Hepatocyte (in vitro differentiated cells): ENCODE measurements at regions not wholly inside any gene's neighbourhood (a gene's known extent, or its start where the extent isn't known, plus 50 kb on each side); places are given as distances from the start of the nearest gene placed in this dataset.

Experiments
- DNase-seq: peaks from one replicate; pipeline ENCODE4 v3.0.0-alpha.2; 2016; ENCODE audit warnings: low spot score
- H2AFZ ChIP-seq: fragments of 200-600 bp; sonication (generic); 2 replicates; pipeline ENCODE4 v1.6.0; 2016; ENCODE audit warnings: antibody characterized with exemption, mild to moderate bottlenecking
- H3K27ac ChIP-seq: fragments of 200-600 bp; sonication (generic); 2 replicates; pipeline ENCODE4 v1.5.1; 2016; ENCODE audit warnings: mild to moderate bottlenecking
- H3K27me3 ChIP-seq: fragments of 200-600 bp; sonication (generic); 2 replicates; pipeline ENCODE4 v1.6.1; 2016
- H3K36me3 ChIP-seq: fragments of 200-600 bp; sonication (generic); replicated peaks from 2 replicates; pipeline ENCODE4 v1.5.1; 2016; ENCODE audit warnings: low read depth; ENCODE audit not compliant: insufficient read depth
- H3K4me1 ChIP-seq: fragments of 200-600 bp; sonication (generic); 2 replicates; pipeline ENCODE4 v1.5.1; 2016; ENCODE audit warnings: mild to moderate bottlenecking, moderate library complexity; ENCODE audit not compliant: insufficient read depth
- H3K4me2 ChIP-seq: fragments of 200-600 bp; sonication (generic); 2 replicates; pipeline ENCODE4 v1.6.0; 2016
- H3K4me3 ChIP-seq: fragments of 200-600 bp; sonication (generic); 2 replicates; pipeline ENCODE4 v1.5.1; 2016; ENCODE audit warnings: mild to moderate bottlenecking
- H3K79me2 ChIP-seq: fragments of 200-600 bp; sonication (generic); 2 replicates; pipeline ENCODE4 v1.6.0; 2017; ENCODE audit warnings: mild to moderate bottlenecking
- H3K9me2 ChIP-seq: fragments of 200-600 bp; sonication (generic); replicated peaks from 2 replicates; pipeline ENCODE4 v1.6.0; 2017; ENCODE audit warnings: mild to moderate bottlenecking; ENCODE audit not compliant: insufficient read depth
- H3K9me3 ChIP-seq: fragments of 200-600 bp; sonication (generic); 2 replicates; pipeline ENCODE4 v1.5.1; 2016; ENCODE audit warnings: low read depth, mild to moderate bottlenecking
- H4K20me1 ChIP-seq: fragments of 200-600 bp; sonication (generic); 2 replicates; pipeline ENCODE4 v1.6.0; 2016; ENCODE audit warnings: mild to moderate bottlenecking; ENCODE audit not compliant: insufficient read depth, poor library complexity, severe bottlenecking
- EZH2 ChIP-seq: fragments of 200-600 bp; sonication (generic); IDR thresholded peaks from 2 replicates; pipeline ENCODE4 v1.6.1; 2016; ENCODE audit warnings: antibody characterized with exemption, mild to moderate bottlenecking, borderline replicate concordance
- EZH2phosphoT487 ChIP-seq: fragments of 200-600 bp; sonication (generic); IDR thresholded peaks from one replicate; pipeline ENCODE4 v1.6.1; 2018; ENCODE audit warnings: antibody characterized with exemption, mild to moderate bottlenecking, low read depth, moderate library complexity; ENCODE audit not compliant: unreplicated experiment, severe bottlenecking
- WGBS: methylation state at CpG from one replicate; pipeline ENCODE4 v1.1.6; 2016; ENCODE audit warnings: low lambda C conversion rate; ENCODE audit errors: missing lambda C conversion rate; 5-methylcytosine and 5-hydroxymethylcytosine counted together
- TF ChIP-seq, protein P1 (sequence below): fragments of 200-600 bp; sonication (generic); IDR thresholded peaks from 2 replicates; pipeline ENCODE4 v1.5.1; 2016; ENCODE audit warnings: antibody characterized with exemption, mild to moderate bottlenecking; ENCODE audit not compliant: poor library complexity

DNA sequence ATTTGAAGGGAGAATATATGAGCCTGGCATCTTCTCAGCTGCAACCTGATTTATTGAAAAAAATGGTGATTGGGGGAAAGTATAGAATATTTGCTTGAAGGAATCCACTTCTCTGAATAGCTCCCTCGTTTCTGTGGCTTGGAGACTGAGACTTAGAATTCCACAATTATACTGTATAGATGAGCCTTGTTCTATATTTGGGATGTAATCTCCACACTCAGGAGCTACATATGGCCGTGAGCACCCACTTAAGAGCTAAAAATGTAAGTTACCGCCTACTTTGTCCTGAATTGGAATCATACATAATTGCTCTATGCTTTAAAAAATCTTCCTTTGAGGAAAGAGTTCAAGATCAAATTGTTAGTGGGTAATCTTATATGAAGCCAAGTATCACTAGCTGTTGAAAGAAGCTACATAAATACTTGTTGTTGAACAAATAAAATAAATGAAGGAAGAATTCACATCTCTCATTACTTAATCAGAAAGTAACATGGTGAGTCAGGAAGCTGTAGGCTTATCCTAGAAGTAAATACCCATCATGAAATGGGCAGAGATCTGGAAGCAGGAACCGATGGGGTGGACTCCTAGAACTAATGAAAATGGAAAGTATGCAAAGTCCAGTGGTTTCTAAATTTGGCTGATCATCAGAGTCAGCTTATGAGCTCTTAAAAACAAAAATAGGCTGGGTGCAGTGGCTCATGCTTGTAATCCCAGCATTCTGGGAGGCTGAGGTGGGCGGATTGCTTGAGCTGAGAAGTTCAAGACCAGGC, 254.3 kb downstream of the SOX4 start:
- Histone ChIP-seq H3K4me2 (no peak overlapping the region), H3K27ac (no peak overlapping the region), H2AFZ (no peak overlapping the region), H3K79me2 (no peaks in the 10 kb centered on the region), H3K36me3 (no peaks in the 10 kb centered on the region), H3K9me2 (no peaks in the 10 kb centered on the region), H3K27me3 (no peaks in the 10 kb centered on the region), H3K4me3 (no peak overlapping the region), H4K20me1 (no peaks in the 10 kb centered on the region), H3K9me3 (no peaks in the 10 kb centered on the region), H3K4me1 (peaks cover 20% of the 10 kb centered on the region)
- no peak for DNase-seq
- TF ChIP-seq, protein P1, sequence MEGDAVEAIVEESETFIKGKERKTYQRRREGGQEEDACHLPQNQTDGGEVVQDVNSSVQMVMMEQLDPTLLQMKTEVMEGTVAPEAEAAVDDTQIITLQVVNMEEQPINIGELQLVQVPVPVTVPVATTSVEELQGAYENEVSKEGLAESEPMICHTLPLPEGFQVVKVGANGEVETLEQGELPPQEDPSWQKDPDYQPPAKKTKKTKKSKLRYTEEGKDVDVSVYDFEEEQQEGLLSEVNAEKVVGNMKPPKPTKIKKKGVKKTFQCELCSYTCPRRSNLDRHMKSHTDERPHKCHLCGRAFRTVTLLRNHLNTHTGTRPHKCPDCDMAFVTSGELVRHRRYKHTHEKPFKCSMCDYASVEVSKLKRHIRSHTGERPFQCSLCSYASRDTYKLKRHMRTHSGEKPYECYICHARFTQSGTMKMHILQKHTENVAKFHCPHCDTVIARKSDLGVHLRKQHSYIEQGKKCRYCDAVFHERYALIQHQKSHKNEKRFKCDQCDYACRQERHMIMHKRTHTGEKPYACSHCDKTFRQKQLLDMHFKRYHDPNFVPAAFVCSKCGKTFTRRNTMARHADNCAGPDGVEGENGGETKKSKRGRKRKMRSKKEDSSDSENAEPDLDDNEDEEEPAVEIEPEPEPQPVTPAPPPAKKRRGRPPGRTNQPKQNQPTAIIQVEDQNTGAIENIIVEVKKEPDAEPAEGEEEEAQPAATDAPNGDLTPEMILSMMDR, result no peak
- TF ChIP-seq EZH2phosphoT487 (no peak), EZH2 (no peak)
- 87% methylated on average over 5 of the region's 5 CpGs for WGBS

DNA sequence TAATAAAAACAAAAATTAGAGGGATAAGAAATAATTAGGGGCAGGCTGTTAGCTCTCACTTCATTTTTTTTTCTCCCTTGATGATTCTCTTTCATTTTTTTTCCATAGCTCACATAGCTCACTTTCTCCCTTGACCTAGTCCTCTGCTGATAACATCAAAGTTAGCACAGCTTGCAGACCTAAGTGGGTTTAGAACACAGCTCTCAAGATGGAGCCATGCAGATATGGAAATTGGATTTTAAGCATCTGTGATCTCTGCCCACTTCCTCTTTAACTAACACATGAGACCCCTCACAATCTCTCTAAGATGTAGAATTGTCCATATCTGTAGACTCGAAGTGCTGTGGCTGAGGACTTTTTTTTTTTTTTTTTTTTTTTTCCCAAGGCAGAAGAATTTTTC, 257.1 kb downstream of the SOX4 start:
- Histone ChIP-seq H3K4me3 (no peak overlapping the region), H2AFZ (no peak overlapping the region), H4K20me1 (no peaks in the 10 kb centered on the region), H3K4me1 (peaks cover 15% of the 10 kb centered on the region), H3K4me2 (no peak overlapping the region), H3K27me3 (no peaks in the 10 kb centered on the region), H3K27ac (no peak overlapping the region), H3K9me3 (no peaks in the 10 kb centered on the region), H3K79me2 (no peaks in the 10 kb centered on the region), H3K9me2 (no peaks in the 10 kb centered on the region), H3K36me3 (no peaks in the 10 kb centered on the region)
- WGBS, result 57% methylated on average over 1 of the region's 1 CpG
- TF ChIP-seq EZH2 (no peak), EZH2phosphoT487 (no peak)
- TF ChIP-seq, protein P1, result no peak
- no peak for DNase-seq

DNA sequence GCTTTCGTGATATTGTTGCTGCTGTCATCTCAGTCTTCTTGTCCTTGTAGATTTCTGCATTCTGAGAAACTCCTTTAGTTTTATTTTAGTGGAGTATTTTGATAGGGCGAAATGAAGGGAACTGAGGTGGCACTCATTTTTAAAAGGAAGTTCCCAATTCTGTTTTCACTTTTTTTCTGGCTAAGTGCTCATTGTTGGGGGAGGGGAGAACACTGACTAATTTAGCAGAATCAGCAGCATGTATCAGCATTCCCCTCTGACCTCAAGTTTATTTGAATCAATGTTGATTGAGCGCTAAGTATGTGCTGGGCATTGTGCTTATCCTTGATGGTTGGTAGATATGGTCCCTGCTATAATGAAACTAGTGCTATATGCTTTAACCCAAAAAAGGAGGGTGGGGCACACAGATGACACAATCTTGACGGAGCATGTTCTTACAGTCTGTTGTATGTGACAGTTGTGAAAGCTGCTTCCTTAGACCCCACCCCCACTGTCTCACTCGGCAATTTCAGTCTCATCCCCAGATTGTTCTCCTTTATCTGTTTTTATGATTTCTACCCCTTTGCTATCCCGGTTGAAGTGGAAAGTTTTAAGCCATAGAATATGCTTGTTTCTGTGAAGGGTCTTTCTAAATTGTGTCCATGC, 262.4 kb downstream of the SOX4 start:
- no peaks in the 10 kb centered on the region for H4K20me1 ChIP-seq
- no peaks in the 10 kb centered on the region for H3K4me1 ChIP-seq
- H2AFZ ChIP-seq, result no peak overlapping the region
- no peaks in the 10 kb centered on the region for H3K9me3 ChIP-seq
- H3K9me2 ChIP-seq, result no peaks in the 10 kb centered on the region
- H3K4me2 ChIP-seq, result no peak overlapping the region
- no peaks in the 10 kb centered on the region for H3K27me3 ChIP-seq
- no peaks in the 10 kb centered on the region for H3K36me3 ChIP-seq
- no peak overlapping the region for H3K4me3 ChIP-seq
- no peak for TF ChIP-seq EZH2phosphoT487
- TF ChIP-seq EZH2, result no peak
- TF ChIP-seq, protein P1, result no peak
- H3K27ac ChIP-seq, result no peak overlapping the region
- no peaks in the 10 kb centered on the region for H3K79me2 ChIP-seq
- DNase-seq, result no peak
- WGBS, result 78% methylated on average over 6 of the region's 6 CpGs
